ENCODE measurements at regions not wholly inside any gene's neighbourhood (a gene's known extent, or its start where the extent isn't known, plus 50 kb on each side); places are given as distances from the start of the nearest gene placed in this dataset.

DNA sequence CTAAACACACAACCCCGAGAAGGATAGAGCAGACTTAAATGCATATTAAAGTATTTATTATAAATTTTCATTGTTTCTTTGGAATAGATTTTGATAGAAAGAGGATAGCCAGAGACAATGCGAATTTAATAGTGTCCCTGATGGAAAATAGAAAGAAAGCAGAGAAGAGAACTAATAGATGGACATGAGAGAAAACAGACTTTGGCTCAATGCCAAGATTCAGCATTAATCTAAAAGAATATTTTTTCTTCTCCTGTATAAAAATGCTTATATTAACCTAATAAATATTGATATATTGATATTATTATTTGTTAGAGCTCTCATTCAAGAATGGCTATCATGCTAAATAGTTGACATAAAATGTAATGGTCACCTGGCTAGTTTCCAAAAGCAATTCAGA lies 173.4 kb downstream of the KIF2B start:
- no peaks in the 10 kb centered on the region for H3K36me3 ChIP-seq (ENCODE audit: low read depth)
- H4K20me1 ChIP-seq (ENCODE audit: insufficient read depth): no peaks in the 10 kb centered on the region
- ChIA-PET POLR2A (ENCODE audit: unreplicated experiment) (no interaction called here), CTCF (no interaction called here)
- no peak for DNase-seq
- no peak overlapping the region for H2AFZ ChIP-seq
- H3K4me1 ChIP-seq (replicated peaks; ENCODE audit: insufficient read depth): no peaks in the 10 kb centered on the region
- H3K9me3 ChIP-seq (ENCODE audit: insufficient read depth, low read depth): no peaks in the 10 kb centered on the region
- H3K4me3 ChIP-seq: no peak overlapping the region
- H3K4me2 ChIP-seq: no peak overlapping the region
- no peaks in the 10 kb centered on the region for H3F3A ChIP-seq (ENCODE audit: insufficient read depth, low read depth)
- no peaks in the 10 kb centered on the region for H3K79me2 ChIP-seq (ENCODE audit: low read depth)
- BruUV-seq (replicated peaks): no TSS peak
- H3K27ac ChIP-seq: no peak overlapping the region
- peaks cover 1% of the 10 kb centered on the region; the same call in 1 of the 2 replicates for H3K27me3 ChIP-seq (ENCODE audit: insufficient read depth, low read depth)
- TF ChIP-seq EZH2 (IDR thresholded peaks at IDR 0.05; ENCODE audit: low read depth): no peak
- TF ChIP-seq, protein P1, sequence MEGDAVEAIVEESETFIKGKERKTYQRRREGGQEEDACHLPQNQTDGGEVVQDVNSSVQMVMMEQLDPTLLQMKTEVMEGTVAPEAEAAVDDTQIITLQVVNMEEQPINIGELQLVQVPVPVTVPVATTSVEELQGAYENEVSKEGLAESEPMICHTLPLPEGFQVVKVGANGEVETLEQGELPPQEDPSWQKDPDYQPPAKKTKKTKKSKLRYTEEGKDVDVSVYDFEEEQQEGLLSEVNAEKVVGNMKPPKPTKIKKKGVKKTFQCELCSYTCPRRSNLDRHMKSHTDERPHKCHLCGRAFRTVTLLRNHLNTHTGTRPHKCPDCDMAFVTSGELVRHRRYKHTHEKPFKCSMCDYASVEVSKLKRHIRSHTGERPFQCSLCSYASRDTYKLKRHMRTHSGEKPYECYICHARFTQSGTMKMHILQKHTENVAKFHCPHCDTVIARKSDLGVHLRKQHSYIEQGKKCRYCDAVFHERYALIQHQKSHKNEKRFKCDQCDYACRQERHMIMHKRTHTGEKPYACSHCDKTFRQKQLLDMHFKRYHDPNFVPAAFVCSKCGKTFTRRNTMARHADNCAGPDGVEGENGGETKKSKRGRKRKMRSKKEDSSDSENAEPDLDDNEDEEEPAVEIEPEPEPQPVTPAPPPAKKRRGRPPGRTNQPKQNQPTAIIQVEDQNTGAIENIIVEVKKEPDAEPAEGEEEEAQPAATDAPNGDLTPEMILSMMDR (conservative IDR thresholded peaks at IDR 0.05): no peak
- intact Hi-C loops (cut with micrococcal nuclease; ENCODE audit: unreplicated experiment): no loop called here
- H3K9me2 ChIP-seq (ENCODE audit: insufficient read depth): no peaks in the 10 kb centered on the region

DNA sequence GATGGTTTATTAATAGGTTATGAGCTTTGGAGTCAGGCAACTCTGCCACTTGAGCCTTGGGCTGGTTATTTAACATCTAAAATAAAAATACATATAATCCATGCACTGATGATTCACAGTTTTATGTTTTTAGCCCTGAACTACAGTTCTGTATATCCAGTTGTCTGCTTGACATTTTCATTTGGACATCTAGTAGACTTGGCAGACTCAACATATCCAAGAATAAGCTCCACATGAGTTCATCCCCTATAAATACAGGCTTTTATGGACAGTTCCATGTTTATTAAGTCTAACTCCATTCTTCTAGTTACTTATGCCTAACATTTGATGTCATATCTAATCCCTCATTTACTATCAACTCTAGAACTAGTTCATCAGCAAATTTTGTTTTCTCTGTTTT lies 174.2 kb downstream of the KIF2B start:
- Histone ChIP-seq H3K4me2 (no peak overlapping the region), H3K9me3 (ENCODE audit: insufficient read depth, low read depth) (no peaks in the 10 kb centered on the region), H3K4me3 (no peak overlapping the region), H3K36me3 (ENCODE audit: low read depth) (no peaks in the 10 kb centered on the region), H3K27ac (no peak overlapping the region), H3F3A (ENCODE audit: insufficient read depth, low read depth) (no peaks in the 10 kb centered on the region), H3K4me1 (replicated peaks; ENCODE audit: insufficient read depth) (no peaks in the 10 kb centered on the region), H3K9me2 (ENCODE audit: insufficient read depth) (no peaks in the 10 kb centered on the region), H3K79me2 (ENCODE audit: low read depth) (no peaks in the 10 kb centered on the region), H2AFZ (no peak overlapping the region), H3K27me3 (ENCODE audit: insufficient read depth, low read depth) (peaks cover 7% of the 10 kb centered on the region; the same call in 1 of the 2 replicates), H4K20me1 (ENCODE audit: insufficient read depth) (no peaks in the 10 kb centered on the region)
- POLR2A ChIA-PET (ENCODE audit: unreplicated experiment): no interaction called here
- CTCF ChIA-PET: no interaction called here
- TF ChIP-seq EZH2 (IDR thresholded peaks at IDR 0.05; ENCODE audit: low read depth): no peak
- TF ChIP-seq, protein P1 (conservative IDR thresholded peaks at IDR 0.05): no peak
- intact Hi-C loops (cut with micrococcal nuclease; ENCODE audit: unreplicated experiment): no loop called here
- no peak for DNase-seq
- BruUV-seq (replicated peaks): no TSS peak

DNA sequence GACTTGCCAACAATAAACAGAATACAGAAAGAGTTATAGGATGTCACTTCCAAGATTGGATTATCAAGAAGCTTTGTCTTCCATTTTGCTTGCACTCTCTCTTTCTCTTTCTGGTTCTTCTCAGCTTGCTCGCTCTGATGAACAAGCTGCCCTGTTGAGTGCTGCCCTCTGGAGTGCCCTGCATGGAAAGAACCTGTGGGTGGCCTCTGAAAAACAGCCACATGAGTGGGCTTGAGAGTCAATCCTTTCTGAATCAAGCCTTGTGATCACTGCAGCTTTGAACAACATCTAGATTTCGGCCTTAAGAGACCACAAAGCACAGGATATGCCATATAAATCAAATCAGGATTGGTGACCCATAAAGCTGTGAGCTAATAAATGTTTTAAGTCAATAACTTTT lies 185.1 kb downstream of the KIF2B start:
- Histone ChIP-seq H3K9me2 (ENCODE audit: insufficient read depth) (no peaks in the 10 kb centered on the region), H3K27me3 (ENCODE audit: insufficient read depth, low read depth) (no peaks in the 10 kb centered on the region), H3K4me3 (no peak overlapping the region), H3K36me3 (ENCODE audit: low read depth) (no peaks in the 10 kb centered on the region), H2AFZ (no peak overlapping the region), H3K4me2 (no peak overlapping the region), H3K9me3 (ENCODE audit: insufficient read depth, low read depth) (no peaks in the 10 kb centered on the region), H3K27ac (no peak overlapping the region), H3K4me1 (replicated peaks; ENCODE audit: insufficient read depth) (no peaks in the 10 kb centered on the region), H3F3A (ENCODE audit: insufficient read depth, low read depth) (no peaks in the 10 kb centered on the region), H4K20me1 (ENCODE audit: insufficient read depth) (no peaks in the 10 kb centered on the region), H3K79me2 (ENCODE audit: low read depth) (no peaks in the 10 kb centered on the region)
- no TSS peak for BruUV-seq (replicated peaks)
- ChIA-PET CTCF (no interaction called here), POLR2A (ENCODE audit: unreplicated experiment) (no interaction called here)
- intact Hi-C loops (cut with micrococcal nuclease; ENCODE audit: unreplicated experiment): no loop called here
- DNase-seq: no peak
- TF ChIP-seq, protein P1 (conservative IDR thresholded peaks at IDR 0.05): no peak
- TF ChIP-seq EZH2 (IDR thresholded peaks at IDR 0.05; ENCODE audit: low read depth): no peak
